H1 (cell line): ENCODE measurements at regions not wholly inside any gene's neighbourhood (a gene's known extent, or its start where the extent isn't known, plus 50 kb on each side); places are given as distances from the start of the nearest gene placed in this dataset.

Source experiments
- CTCF ChIA-PET: fragments of 300-600 bp; sonication (Branson Sonifier 250); formaldehyde crosslinking; loops from one replicate; lab custom pipeline; 2021; ENCODE audit not compliant: partially characterized antibody; lab: Charles Lee
- POLR2A ChIA-PET: fragments of 300-600 bp; sonication (Branson Sonifier 250); formaldehyde crosslinking; loops from one replicate; lab custom pipeline; 2021; ENCODE audit warnings: inconsistent platforms; ENCODE audit not compliant: partially characterized antibody; lab: Charles Lee
- DNase-seq, 2 experiments: peaks; one replicate each; pipeline versions ENCODE4 v3.0.0 to v3.0.0-alpha.2; 2010 to 2022; ENCODE audit warnings: low spot score in 2 of 2, low read depth in 1 of 2, mixed read lengths in 1 of 2
- FAIRE-seq: peaks from 2 replicates; lab custom pipeline; 2011; peaks lifted over from hg19 to GRCh38; lab: Jason Lieb, UNC
- H2AFZ ChIP-seq: 2 replicates; pipeline ENCODE4 v1.8.1; 2012; ENCODE audit warnings: low read length, inconsistent platforms
- H2AK5ac ChIP-seq: 2 replicates; pipeline ENCODE4 v1.6.1; 2013; ENCODE audit warnings: low read depth, low read length
- H2BK120ac ChIP-seq: replicated peaks from 2 replicates; pipeline ENCODE3; 2013; ENCODE audit warnings: low read depth, low read length, inconsistent platforms
- H2BK12ac ChIP-seq: 2 replicates; pipeline ENCODE4 v1.6.1; 2013; ENCODE audit warnings: low read depth, low read length
- H2BK15ac ChIP-seq: 2 replicates; pipeline ENCODE4 v1.6.1; 2013; ENCODE audit warnings: low read length
- H2BK20ac ChIP-seq: 2 replicates; pipeline ENCODE4 v1.6.1; 2013; ENCODE audit warnings: low read length
- H2BK5ac ChIP-seq: 2 replicates; pipeline ENCODE4 v1.6.1; 2013; ENCODE audit warnings: low read depth, low read length
- H3K14ac ChIP-seq: 2 replicates; pipeline ENCODE4 v1.6.1; 2013; ENCODE audit warnings: inconsistent platforms; ENCODE audit not compliant: insufficient read length
- H3K18ac ChIP-seq: 2 replicates; pipeline ENCODE4 v1.6.1; 2013; ENCODE audit warnings: low read length; ENCODE audit errors: extremely low read depth
- H3K23ac ChIP-seq: 2 replicates; pipeline ENCODE4 v1.6.1; 2013; ENCODE audit warnings: inconsistent platforms; ENCODE audit not compliant: insufficient read length
- H3K23me2 ChIP-seq: 2 replicates; pipeline ENCODE4 v1.6.1; 2013; ENCODE audit warnings: low read depth, low read length
- H3K27ac ChIP-seq: 2 replicates; pipeline ENCODE4 v1.6.1; 2011; ENCODE audit warnings: low read depth, low read length, inconsistent platforms
- H3K27me3 ChIP-seq, 4 experiments: replicated peaks in 1 of 4; 1 replicate in 1 of 4; 2 replicates in 3 of 4; pipeline versions ENCODE4 v1.6.1 to v1.8.1; 2011 to 2013; ENCODE audit warnings: low read length in 3 of 4, mild to moderate bottlenecking in 3 of 4, inconsistent platforms in 2 of 4, mixed read lengths in 2 of 4, moderate library complexity in 1 of 4; ENCODE audit not compliant: control insufficient read depth in 3 of 4, insufficient read depth in 3 of 4; ENCODE audit errors: extremely low read depth in 1 of 4
- H3K36me3 ChIP-seq, 4 experiments: 2 replicates each; pipeline versions ENCODE4 v1.6.1 to v1.8.1; 2011 to 2013; ENCODE audit warnings: mild to moderate bottlenecking in 4 of 4, low read length in 3 of 4, moderate library complexity in 2 of 4, control low read depth in 1 of 4, inconsistent platforms in 1 of 4; ENCODE audit not compliant: insufficient read depth in 4 of 4, control insufficient read depth in 2 of 4
- H3K4ac ChIP-seq: replicated peaks from 2 replicates; pipeline ENCODE3; 2013; ENCODE audit warnings: low read length, low read depth, mixed read lengths, inconsistent platforms; ENCODE audit not compliant: insufficient read length
- H3K4me1 ChIP-seq, 4 experiments: replicated peaks in 1 of 4; 1 replicate in 1 of 4; 2 replicates in 3 of 4; pipeline versions ENCODE4 v1.6.1 to v1.8.1; 2011 to 2013; ENCODE audit warnings: low read length in 3 of 4, inconsistent platforms in 2 of 4, mixed read lengths in 1 of 4; ENCODE audit not compliant: insufficient read depth in 4 of 4, control insufficient read depth in 3 of 4
- H3K4me2 ChIP-seq, 2 experiments: 2 replicates each; pipeline versions ENCODE4 v1.6.1 to v1.8.1; 2011 to 2013; ENCODE audit warnings: low read depth in 2 of 2, low read length in 2 of 2, control low read depth in 1 of 2, inconsistent platforms in 1 of 2, mild to moderate bottlenecking in 1 of 2; ENCODE audit not compliant: insufficient read depth in 1 of 2
- H3K4me3 ChIP-seq, 4 experiments: fragments of 200-600, 300-600 bp in 1 of 4; sonication (generic), shearing (Covaris generic), sonication (Bioruptor Twin) in 1 of 4; 2 replicates each; pipeline versions ENCODE4 v1.5.1 to v1.8.1; 2011 to 2016; ENCODE audit warnings: low read length in 4 of 4, low read depth in 3 of 4, control low read depth in 2 of 4, inconsistent platforms in 2 of 4, mild to moderate bottlenecking in 2 of 4, mixed read lengths in 1 of 4, moderate library complexity in 1 of 4; ENCODE audit not compliant: insufficient read depth in 2 of 4; ENCODE audit errors: extremely low read depth in 1 of 4
- H3K56ac ChIP-seq: replicated peaks from 2 replicates; pipeline ENCODE3; 2013; ENCODE audit warnings: low read depth, mild to moderate bottlenecking, mixed read lengths, low read length, inconsistent platforms; ENCODE audit not compliant: insufficient read length
- H3K79me1 ChIP-seq: 2 replicates; pipeline ENCODE4 v1.6.1; 2013; ENCODE audit warnings: low read depth, low read length, control low read depth
- H3K79me2 ChIP-seq, 2 experiments: 2 replicates each; pipeline versions ENCODE4 v1.6.1 to v1.8.1; 2012 to 2013; ENCODE audit warnings: low read length in 2 of 2, mild to moderate bottlenecking in 2 of 2, inconsistent platforms in 1 of 2; ENCODE audit not compliant: insufficient read depth in 2 of 2, control insufficient read depth in 1 of 2
- H3K9ac ChIP-seq, 4 experiments: replicated peaks in 1 of 4; 1 replicate in 1 of 4; 2 replicates in 3 of 4; pipeline versions ENCODE4 v1.6.1 to v1.8.1; 2011 to 2013; ENCODE audit warnings: low read depth in 3 of 4, low read length in 3 of 4, control low read depth in 2 of 4, mild to moderate bottlenecking in 2 of 4, moderate library complexity in 2 of 4, inconsistent platforms in 1 of 4; ENCODE audit errors: extremely low read depth in 1 of 4
- H3K9me3 ChIP-seq, 2 experiments: 2 replicates each; pipeline versions ENCODE4 v1.6.1 to v1.8.1; 2012 to 2013; ENCODE audit warnings: mild to moderate bottlenecking in 2 of 2, moderate library complexity in 2 of 2, control low read depth in 1 of 2, inconsistent platforms in 1 of 2, low read depth in 1 of 2, low read length in 1 of 2, mixed read lengths in 1 of 2; ENCODE audit not compliant: insufficient read depth in 2 of 2
- H4K20me1 ChIP-seq, 2 experiments: replicated peaks in 1 of 2; 2 replicates each; pipeline versions ENCODE3 to v1.8.1; 2011 to 2013; ENCODE audit warnings: inconsistent platforms in 2 of 2, low read length in 2 of 2, mild to moderate bottlenecking in 1 of 2; ENCODE audit not compliant: insufficient read depth in 2 of 2, control insufficient read depth in 1 of 2
- H4K5ac ChIP-seq: 2 replicates; pipeline ENCODE4 v1.6.1; 2013; ENCODE audit warnings: low read length, low read depth, mixed read lengths, inconsistent platforms; ENCODE audit not compliant: insufficient read length
- H4K8ac ChIP-seq: 2 replicates; pipeline ENCODE4 v1.8.0; 2013; ENCODE audit warnings: mild to moderate bottlenecking, moderate library complexity, low read length, inconsistent platforms; ENCODE audit not compliant: insufficient read depth; ENCODE audit errors: extremely low read depth
- H4K91ac ChIP-seq: replicated peaks from 2 replicates; pipeline ENCODE3; 2013; ENCODE audit warnings: low read length, mixed read lengths, inconsistent platforms; ENCODE audit not compliant: insufficient read length
- CHD1 ChIP-seq: IDR thresholded peaks from 2 replicates; pipeline ENCODE4 v1.6.1; 2012; ENCODE audit warnings: low read depth, low read length, improper control_type of control experiment
- CTBP2 ChIP-seq: IDR thresholded peaks from 2 replicates; pipeline ENCODE4 v1.7.0; 2011; ENCODE audit warnings: borderline replicate concordance, mild to moderate bottlenecking, moderate library complexity, mixed read lengths, low read length; ENCODE audit not compliant: insufficient read depth, insufficient read length
- E2F6 ChIP-seq: IDR thresholded peaks from 2 replicates; pipeline ENCODE4 v1.6.1; 2012; ENCODE audit warnings: inconsistent platforms
- EGR1 ChIP-seq: IDR thresholded peaks from 2 replicates; pipeline ENCODE4 v1.6.1; 2011; ENCODE audit warnings: low read depth, low read length, borderline replicate concordance
- EP300 ChIP-seq, 2 experiments: IDR thresholded peaks; 1 replicate in 1 of 2; 2 replicates in 1 of 2; pipeline ENCODE4 v1.6.1; 2011 to 2012; ENCODE audit warnings: low read depth in 2 of 2, low read length in 2 of 2, mild to moderate bottlenecking in 2 of 2, borderline replicate concordance in 1 of 2, inconsistent platforms in 1 of 2, moderate library complexity in 1 of 2
- HDAC6 ChIP-seq: IDR thresholded peaks from one replicate; pipeline ENCODE4 v1.7.1; 2012; ENCODE audit warnings: low read depth, mild to moderate bottlenecking, inconsistent platforms, low read length, moderate library complexity
- KDM5A ChIP-seq: fragments of 200-600 bp; IDR thresholded peaks from 2 replicates; pipeline ENCODE4 v1.7.1; 2012; ENCODE audit warnings: mild to moderate bottlenecking, low read length, inconsistent platforms, mixed read lengths
- POLR2A ChIP-seq, 2 experiments: IDR thresholded peaks; 1 replicate in 1 of 2; 2 replicates in 1 of 2; pipeline ENCODE4 v1.6.1; 2011; ENCODE audit warnings: low read depth in 2 of 2, low read length in 2 of 2, mild to moderate bottlenecking in 2 of 2; ENCODE audit errors: control extremely low read depth in 1 of 2
- SIX5 ChIP-seq: IDR thresholded peaks from 2 replicates; pipeline ENCODE4 v1.6.1; 2011; ENCODE audit warnings: mild to moderate bottlenecking, low read depth, low read length
- SP1 ChIP-seq: IDR thresholded peaks from 2 replicates; pipeline ENCODE4 v1.6.1; 2011; ENCODE audit warnings: low read depth, low read length
- SP2 ChIP-seq: IDR thresholded peaks from 2 replicates; pipeline ENCODE4 v1.6.1; 2012; ENCODE audit warnings: mild to moderate bottlenecking, low read length, inconsistent platforms
- TEAD4 ChIP-seq: IDR thresholded peaks from 2 replicates; pipeline ENCODE4 v1.6.1; 2012; ENCODE audit warnings: low read depth, low read length, inconsistent platforms, mixed read lengths
- USF2 ChIP-seq: IDR thresholded peaks from 2 replicates; pipeline ENCODE4 v1.6.1; 2011; ENCODE audit warnings: low read length, improper control_type of control experiment
- WGBS, 2 experiments: shearing (Covaris generic) in 1 of 2; methylation state at CpG; one replicate each; pipeline versions ENCODE4 v1.1.6 to v1.1.7; 2013 to 2015; ENCODE audit warnings: low lambda C conversion rate in 2 of 2, mixed read lengths in 2 of 2, inconsistent platforms in 1 of 2, low coverage in 1 of 2, missing lambda C conversion rate in 1 of 2; ENCODE audit not compliant: insufficient replicate concordance in 2 of 2, insufficient coverage in 1 of 2, insufficient read length in 1 of 2; ENCODE audit errors: extremely low coverage in 1 of 2, missing lambda C conversion rate in 1 of 2; 5-methylcytosine and 5-hydroxymethylcytosine counted together

- Histone ChIP-seq H3K4me2 (no peak overlapping the region), H4K20me1 (peaks cover 0 to 5% of the 10 kb centered on the region in 2 experiments), H2BK12ac (no peak overlapping the region), H2AFZ (no peak overlapping the region), H3K18ac (no peak overlapping the region), H3K56ac (no peak overlapping the region), H3K79me2 (no peaks in the 10 kb centered on the region), H3K23ac (no peak overlapping the region), H4K5ac (no peak overlapping the region), H3K36me3 (no peaks in the 10 kb centered on the region), H3K27ac (no peak overlapping the region), H2AK5ac (no peak overlapping the region), H3K27me3 (no peaks in the 10 kb centered on the region), H3K4me3 (no peak overlapping the region), H2BK20ac (no peak overlapping the region), H3K14ac (no peak overlapping the region), H4K8ac (no peak overlapping the region), H3K4me1 (no peaks in the 10 kb centered on the region), H3K4ac (no peak overlapping the region), H2BK120ac (no peak overlapping the region), H2BK15ac (no peak overlapping the region), H3K9me3 (no peaks in the 10 kb centered on the region), H4K91ac (no peak overlapping the region), H3K79me1 (no peaks in the 10 kb centered on the region), H2BK5ac (no peak overlapping the region), H3K9ac (no peak overlapping the region), H3K23me2 (peaks cover 2% of the 10 kb centered on the region)
- ChIA-PET POLR2A (no interaction called here), CTCF (interaction anchor here (1.0 to 1.7 kb wide), 3 partner anchors 19 to 225 kb away, joined by 3 to 5 read pairs (median 3); no protein-coding TSS in a partner anchor)
- FAIRE-seq (no peak), DNase-seq (no peak)
- 85% methylated on average over 6 of the region's 6 CpGs; no CpG with 5 or more reads in 1 of the 2 experiments for WGBS, 2 experiments
- TF ChIP-seq SIX5 (no peak), CHD1 (no peak), SP2 (no peak), EP300 (IDR thresholded peaks at IDR 0.05; ENCODE audit: borderline replicate concordance in 1 of 2, low read depth in 2 of 2, low read length in 2 of 2) (no peak), KDM5A (no peak), USF2 (no peak), EGR1 (no peak), POLR2A (IDR thresholded peaks at IDR 0.05; ENCODE audit: control extremely low read depth in 1 of 2, low read depth in 2 of 2, low read length in 2 of 2) (no peak), TEAD4 (no peak), E2F6 (no peak), HDAC6 (no peak), SP1 (no peak), CTBP2 (no peak)
Observed at GRCh38 chr17:79435296-79435695, 175.6 kb downstream of the RBFOX3 start.
